RPMI8226 (cell line): ENCODE measurements at regions not wholly inside any gene's neighbourhood (a gene's known extent, or its start where the extent isn't known, plus 50 kb on each side); places are given as distances from the start of the nearest gene placed in this dataset.
"Not testable (repeated sequence)": the region's sequence is repeated elsewhere in the genome, so short reads cannot be mapped to it uniquely, and the experiment has no call there.

ENCODE experiments used
- DNase-seq: peaks from one replicate; pipeline ENCODE4 v3.0.0-alpha.2; 2015

DNA sequence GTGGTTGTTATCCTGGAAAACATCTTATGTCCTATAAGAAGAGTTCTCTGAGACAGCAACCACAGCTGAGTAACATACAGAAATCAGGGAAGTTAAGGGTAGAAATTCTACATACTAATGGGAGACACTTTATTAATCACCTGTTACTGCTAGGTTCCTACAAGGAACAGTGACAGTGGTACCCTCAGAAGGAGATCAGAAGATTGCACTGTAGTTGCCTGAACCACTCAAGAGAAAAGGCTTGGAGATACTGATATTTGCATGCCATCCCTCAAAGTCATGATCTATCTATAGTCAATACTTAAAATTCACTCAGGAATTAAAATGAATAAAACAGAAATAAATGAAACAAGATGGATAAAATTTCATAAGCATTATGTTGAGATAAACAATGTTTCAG lies 136.0 kb downstream of the LMLN start:
- no peak for DNase-seq

DNA sequence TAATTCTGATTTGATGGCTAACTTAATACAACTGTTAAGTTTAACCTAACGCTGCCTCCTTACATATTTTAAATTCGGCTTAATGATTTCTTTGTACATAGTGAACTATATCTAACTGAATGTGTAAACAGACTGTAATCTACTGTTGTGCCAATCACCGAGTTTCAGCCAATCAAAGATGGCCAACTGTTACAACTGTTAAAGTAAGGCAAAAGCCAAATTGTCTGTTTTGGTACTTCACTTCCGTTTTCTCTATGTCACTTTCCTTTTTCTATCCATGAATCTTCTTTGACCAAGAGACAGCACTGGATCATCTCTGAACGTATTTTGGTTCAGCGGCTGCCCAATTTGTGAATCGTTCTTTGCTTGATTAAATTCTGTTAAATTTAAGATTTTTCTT lies 137.0 kb downstream of the LMLN start:
- DNase-seq = no peak

DNA sequence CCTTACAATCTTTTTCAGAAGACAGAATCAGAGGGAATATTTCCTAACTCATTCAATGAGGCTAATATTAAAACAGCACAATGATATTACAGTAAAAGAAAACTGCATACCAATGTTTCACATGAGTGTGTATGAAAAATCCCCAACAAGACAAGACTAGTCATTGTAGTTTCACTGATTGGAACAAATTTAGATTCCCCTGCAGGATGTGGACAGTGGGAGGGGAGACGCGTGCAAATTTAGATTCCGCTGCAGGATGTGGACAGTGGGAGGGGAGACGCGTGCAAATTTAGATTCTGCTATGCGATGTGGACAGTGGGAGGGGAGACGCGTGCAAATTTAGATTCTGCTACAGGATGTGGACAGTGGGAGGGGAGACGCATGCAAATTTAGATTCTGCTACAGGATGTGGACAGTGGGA lies 138.7 kb downstream of the LMLN start:
- DNase-seq = not testable (repeated sequence)

DNA sequence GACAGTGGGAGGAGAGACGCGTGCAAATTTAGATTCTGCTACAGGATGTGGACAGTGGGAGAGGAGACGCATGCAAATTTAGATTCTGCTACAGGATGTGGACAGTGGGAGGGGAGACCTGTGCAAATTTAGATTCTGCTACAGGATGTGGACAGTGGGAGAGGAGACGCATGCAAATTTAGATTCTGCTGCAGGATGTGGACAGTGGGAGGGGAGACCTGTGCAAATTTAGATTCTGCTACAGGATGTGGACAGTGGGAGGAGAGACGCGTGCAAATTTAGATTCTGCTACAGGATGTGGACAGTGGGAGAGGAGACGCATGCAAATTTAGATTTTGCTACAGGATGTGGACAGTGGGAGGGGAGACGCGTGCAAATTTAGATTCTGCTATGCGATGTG lies 143.1 kb downstream of the LMLN start:
- not testable (repeated sequence) for DNase-seq

DNA sequence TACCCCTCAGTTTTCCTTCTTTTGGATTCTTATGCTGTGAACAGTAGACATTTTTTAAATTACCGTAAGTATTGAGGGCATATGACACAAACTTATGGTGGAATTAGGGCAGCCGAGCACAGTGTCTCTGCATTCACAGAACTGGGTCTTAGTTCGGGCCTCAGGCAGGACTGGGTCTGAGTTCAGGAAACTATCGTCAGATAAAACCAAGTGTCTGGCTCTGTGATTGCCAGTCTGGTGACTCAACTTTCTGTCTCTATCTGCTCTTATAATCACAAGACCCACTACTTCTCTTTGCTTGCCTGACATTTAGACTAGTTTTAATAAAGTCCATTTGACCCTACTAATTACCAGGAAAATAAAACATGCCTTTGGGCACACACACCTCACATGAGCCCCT lies 146.2 kb downstream of the LMLN start:
- no peak for DNase-seq

DNA sequence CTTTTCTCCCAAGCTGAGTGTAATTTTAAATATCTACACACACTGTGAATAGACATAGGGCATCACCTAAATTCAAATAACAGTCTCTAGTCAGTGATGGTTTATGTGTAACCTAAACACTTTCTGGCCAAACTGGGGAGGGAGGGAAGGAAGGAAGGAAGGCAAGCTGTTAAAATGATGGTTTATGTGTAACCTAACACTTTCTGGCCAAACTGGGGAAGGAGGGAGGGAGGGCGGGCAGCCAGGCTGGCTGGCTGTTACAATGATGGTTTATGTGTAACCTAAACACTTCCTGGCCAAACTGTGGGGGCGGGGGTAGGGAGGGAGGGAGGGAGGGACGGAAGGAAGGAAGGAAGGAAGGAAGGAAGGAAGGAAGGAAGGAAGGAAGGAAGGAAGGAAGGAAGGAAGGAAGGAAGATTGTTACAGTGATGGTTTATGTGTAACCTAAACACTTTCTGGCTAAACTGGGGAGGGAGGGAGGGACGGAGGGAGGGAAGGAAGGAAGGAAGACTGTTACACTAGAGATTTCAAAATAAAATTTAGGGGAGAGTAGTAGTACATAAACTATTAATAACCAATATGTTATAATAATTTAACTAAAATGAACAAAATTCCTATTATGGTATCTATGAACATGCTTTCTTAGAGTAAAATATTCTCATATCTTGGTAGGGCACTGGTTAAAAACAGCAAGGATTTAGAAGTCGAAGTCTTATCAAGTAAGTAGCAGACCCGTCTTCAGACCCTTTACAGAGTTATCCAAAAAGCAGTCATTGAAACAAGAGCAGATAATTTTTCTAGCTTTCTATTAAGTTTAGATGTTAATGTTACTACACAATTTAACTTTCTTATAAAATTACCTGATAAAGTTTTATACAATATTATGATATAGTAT lies 148.1 kb downstream of the LMLN start:
- no peak for DNase-seq

DNA sequence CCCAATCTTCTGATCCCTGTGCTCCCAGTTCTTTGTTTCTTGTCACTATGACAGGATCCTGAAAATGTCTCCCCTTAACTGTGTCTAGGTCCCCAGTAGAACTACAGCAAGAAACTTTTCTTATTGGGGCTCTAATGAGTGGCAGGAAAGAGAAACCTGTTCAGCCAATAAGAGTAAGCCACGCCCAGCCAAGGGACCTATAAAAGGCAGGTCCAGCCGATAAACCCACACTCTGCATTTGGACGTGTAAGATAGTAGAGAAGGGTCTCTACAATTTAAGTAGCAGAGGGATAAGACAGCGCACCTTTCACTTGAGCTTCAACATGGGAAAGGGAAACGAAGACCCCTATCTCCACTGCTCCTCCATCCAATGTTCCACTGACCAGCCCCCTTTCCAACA lies 149.9 kb downstream of the LMLN start:
- DNase-seq = no peak

DNA sequence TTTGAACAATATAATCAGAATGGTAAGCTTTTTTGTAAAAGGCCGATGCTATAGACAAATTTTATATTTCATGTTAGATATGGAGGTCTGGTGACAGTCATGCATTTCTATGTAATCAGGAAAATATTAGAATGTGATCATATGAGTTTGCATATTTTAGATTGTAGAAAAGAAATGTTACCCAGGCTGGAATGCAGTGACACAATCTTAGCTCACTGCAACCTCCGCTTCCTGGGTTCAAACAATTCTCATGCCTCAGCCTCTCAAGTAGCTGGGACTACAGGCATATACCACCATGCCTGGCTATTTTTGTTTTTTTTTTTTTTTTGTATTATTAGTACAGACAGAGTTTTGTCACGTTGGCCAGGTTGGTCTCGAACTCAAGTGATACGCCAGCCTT lies 152.0 kb downstream of the LMLN start:
- DNase-seq = no peak

DNA sequence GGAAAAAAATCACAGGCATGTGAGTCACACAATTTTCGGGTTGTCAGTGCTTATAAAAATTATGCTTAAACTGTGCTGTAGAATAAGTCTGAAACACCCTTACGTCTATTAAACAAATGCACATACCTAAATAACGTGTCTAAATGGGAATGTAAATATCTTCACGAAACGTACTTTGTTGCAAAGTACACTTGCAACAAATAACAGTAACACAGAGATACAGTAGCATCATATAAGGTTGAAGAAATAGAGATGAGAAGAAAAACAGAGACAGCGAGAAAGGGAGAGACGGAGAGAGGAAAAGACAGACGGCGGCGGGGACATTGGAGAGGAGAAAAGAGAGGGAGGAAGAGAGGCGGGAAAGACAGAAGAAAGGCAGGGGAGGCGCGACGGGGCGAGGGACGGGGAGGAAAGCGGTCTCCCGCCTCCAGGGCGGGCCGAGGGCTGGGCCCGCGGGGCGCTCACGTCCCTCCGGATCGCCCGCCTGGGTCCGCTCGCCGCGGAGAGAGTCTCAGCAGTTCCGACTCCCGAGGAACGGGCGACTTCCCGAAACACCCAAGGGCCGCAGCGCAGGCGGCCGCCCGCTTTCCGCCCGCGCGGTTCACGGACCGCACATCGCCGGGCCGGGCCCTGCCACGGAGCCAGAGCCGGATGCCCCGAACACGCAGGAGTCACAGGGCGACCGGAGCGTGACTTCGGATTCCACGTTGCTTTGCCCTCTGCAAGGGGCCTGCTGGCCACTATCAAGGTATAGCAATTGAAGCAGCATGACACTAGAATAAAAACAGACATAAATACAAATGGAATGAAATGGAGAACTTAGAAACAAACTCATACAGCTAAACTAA lies 153.4 kb downstream of the LMLN start:
- DNase-seq = no peak

DNA sequence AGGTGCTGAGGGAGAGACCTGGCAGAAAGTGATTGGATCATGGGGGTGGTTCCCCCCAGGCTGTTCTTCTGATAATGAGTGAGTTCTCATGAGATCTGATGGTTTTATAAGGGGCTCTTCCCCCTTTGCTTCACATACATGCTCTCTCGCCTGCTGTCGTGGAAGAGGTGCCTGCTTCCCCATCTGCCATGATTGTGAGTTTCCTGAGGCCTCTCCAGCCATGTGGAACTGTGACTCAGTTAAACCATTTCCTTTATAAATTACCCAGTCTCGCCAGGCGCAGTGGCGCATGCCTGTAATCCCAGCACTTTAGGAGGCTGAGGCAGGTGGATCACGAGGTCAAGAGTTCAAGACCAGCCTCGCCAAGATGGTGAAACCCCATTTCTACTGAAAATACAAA lies 154.5 kb downstream of the LMLN start:
- not testable (repeated sequence) for DNase-seq

DNA sequence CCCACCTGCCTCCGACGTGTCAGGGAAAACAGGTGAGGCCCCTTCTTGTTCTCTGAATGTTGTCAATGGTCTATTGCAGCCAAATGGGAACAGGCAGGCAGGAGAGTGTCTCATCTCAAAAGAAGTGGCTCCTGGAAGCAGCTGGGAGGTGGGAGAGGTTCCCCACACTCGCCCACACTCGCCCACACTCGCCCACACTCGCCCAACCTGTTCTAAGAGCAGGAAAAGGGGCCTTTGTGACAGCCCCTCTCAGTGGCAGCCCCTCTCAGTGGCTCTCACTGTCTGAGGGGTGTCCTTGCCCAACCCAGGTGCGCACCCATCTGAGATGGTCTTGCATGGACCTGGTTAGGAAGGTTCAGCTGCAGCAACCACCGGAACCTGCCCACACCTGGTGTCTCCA lies 162.2 kb downstream of the LMLN start:
- DNase-seq = not testable (repeated sequence)

DNA sequence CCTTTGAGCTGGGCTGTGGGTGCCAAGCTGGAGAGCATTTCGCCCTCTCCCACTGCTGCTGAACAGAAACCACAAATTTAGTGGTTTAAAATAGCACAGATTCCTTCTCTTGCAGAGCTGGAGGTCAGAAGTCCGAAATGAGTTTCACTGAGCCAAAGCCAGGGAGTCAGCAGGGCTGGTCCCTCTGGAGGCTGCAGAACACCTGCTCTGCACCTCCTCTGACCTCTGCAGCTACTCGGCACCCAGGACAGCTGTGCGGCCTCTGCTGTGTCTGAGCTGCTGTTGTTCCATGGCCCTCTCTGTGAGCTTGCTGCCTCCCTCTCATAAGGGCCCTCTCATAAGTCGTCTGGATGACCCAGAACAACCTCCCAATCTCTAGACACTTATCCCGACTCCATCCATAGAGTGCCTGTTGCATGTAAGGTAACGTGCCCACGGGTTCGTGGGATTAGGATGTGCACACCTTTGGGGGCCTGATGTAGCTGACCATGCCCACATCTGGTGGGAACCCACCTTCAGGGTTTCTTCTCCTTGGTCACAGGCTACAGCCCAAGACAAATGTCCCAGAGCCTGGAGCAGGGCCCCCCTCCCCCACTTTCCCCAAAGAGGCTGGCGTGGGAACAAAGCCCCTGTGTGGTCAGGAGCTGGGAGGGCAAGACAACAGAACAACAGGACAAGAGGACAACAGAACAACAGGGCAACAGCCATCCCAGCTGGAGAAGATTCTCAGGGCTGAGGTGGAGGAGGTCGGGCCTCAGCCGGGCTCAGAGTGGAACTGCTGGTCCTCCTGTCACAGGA lies 177.2 kb downstream of the LMLN start:
- DNase-seq = not testable (repeated sequence)

DNA sequence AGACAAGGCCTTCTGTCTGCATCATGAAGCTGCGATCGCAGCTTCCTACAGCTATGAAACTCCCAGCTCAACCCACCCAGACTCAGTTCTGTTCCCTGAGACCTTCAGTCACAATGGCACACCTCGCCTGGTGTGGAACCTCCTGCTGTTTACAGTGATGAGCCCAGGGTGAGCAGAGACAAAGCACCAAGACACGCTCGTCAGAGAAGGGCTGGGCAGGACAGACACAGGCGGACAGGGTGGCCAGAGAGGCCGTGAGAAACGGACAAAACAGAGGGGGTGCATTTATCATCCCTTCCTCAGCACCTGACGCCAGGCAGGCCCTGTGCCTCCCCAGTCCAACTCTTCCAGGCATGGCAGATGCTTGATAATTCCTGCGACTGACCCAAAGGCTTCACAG lies 178.2 kb downstream of the LMLN start:
- not testable (repeated sequence) for DNase-seq

DNA sequence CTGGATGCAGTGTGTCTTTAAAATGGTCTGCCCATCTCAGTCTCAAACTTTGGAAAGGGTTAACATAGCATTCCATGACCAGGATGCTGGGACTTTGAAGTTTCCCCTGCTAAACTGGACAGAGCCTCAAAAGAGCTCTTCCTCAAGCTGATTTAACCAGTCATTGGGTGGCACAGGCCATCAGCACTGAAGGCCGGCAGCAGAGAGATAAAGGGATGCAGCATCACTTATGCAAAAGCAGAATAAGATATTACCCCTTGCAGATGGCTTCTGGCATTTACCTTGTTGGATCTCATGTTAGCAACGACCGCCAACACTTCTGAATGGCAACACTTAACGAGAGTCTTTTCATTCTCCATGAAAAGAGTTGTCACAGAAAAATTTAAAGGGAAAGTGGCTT lies 179.0 kb downstream of the LMLN start:
- not testable (repeated sequence) for DNase-seq

DNA sequence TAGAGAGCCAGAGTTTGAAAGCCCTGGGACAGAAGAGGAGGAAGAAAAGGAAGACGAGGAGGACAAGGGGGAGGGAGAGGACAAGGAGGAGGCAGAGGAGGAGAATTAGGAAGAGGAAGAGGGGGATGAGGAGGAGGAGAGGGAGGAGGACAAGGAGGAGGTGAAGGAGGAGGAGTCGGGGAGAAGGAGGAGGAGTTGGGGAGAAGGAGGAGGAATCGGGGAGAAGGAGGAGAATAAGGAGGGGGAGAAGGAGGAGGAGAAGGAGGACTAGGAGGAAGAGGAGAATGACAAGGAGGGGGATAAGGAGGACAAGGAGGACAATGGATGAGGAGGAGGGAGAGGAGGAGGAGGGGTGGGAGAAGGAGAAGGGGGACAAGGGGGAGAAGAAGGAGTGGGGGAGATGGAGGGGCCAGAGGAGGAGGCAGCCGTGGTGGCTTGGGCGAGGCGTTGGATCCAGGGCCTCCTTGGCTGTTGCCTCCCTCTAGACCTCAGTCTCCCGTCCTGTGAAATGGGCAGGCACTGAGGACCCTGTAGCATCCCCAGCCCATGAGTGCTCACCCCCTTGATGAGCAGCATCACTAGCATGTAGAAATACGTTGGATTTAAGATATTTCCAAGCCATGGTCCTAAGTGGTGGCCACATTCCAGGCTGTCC lies 179.6 kb downstream of the LMLN start:
- not testable (repeated sequence) for DNase-seq

DNA sequence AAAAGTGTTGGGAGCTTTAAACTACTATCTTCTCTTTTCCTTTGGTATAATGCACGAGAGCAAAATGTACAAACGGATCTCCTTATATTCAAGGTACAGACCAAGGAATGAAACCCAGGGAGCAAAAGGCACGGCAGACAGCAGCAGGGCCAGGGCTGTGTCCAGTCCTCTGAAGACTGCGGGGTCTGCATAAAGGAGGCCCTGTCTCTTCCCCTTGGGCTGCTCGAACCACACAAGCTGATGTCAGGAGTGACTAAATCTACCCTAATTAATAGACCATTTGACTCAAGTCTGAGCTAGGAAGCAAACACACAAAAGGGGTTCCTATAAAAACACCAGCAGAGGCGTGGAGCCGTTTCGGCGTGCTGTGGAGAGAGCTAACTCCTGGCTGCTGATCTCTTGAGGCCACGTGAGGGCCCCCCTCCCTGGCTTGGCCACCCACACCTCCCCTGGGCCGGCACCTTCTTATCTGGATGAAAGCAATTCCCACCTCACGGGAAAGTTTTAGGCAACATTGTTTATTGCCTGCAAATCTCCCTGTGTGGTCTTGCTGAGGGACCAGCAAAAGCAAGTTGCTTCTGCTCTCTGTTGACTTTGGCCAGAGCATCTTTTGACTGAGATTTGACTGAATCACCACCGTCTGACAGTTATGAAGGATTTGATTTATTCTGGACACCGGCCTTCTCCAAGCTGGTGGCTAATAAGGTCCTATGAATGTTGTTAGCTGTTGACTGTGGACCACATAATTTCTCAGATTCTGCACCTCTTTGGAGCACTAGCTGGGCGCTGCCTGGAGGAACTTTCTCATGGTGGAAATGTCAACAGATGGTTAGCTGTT lies 183.5 kb downstream of the LMLN start:
- not testable (repeated sequence) for DNase-seq

DNA sequence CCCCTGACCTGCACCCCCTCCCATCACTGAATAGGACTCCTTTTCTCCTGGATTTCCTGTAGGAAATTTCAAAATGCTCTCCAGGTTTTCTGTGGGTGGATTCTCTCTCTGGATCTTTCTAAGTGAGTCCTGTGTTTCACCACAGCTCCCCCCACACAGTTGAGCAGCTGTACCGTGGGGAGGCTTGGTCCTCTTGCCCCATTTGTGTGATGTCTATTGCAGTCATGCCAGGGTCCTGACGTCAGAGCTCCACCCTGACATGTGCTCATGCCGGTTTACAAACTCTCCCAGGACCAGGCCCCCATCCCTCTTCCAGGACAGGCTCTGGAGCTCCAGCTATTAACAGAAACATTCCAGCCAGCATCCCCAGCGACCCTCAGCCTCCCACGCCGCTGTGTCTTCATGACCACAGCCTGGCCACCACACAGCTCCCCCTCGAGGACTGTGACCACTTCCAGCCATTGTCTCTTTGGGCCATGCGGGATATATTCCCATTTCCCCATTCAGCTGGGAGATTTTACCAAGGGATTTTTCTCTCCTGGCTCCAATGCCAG lies 185.3 kb downstream of the LMLN start:
- DNase-seq = not testable (repeated sequence)

DNA sequence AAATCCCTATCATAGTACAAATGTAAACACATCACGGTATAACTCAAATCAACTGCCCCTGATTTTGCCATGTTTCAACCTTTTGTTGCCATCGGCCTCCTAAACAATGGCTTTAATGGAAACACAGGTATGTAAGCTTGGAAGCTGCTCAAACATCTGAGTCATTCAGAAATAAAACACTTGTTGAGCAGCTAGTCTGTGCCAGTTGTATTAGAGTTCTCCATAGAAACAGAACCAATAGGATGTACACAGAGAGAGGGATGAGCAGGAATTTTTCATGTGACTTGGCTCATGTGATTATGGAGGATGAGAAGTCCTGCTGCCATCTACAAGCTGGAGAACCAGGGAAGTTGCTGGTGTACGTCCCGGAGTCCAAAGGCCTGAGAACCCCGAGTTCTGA lies 186.1 kb downstream of the LMLN start:
- not testable (repeated sequence) for DNase-seq

DNA sequence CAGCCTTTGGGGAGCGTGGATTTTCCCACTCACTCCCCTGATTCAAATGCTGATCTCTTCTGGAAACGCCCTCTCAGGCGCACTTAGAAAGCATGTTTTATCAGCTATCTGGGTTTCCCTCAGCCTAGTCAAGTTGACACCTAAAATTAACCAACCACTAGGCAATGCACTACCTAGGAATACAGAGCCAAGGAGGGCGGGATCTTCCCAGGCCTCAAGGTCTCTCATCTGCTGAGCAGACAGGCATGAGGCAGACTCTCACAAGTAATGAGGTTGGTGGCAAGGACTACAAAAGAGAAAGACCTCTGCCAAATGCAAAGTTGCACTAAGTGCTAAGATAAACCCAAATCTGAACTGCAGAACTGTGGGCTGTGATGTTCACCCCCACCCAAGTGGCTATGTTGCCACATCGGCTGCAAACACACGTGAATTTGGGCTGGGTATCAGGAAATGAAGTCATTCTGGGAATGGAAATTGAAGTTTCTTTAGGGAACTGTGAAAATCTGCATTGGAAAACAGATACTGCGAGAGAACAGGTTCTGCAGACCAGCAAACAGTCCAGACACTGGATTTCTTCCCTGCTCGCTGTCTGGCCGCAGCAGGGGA lies 186.6 kb downstream of the LMLN start:
- not testable (repeated sequence) for DNase-seq

DNA sequence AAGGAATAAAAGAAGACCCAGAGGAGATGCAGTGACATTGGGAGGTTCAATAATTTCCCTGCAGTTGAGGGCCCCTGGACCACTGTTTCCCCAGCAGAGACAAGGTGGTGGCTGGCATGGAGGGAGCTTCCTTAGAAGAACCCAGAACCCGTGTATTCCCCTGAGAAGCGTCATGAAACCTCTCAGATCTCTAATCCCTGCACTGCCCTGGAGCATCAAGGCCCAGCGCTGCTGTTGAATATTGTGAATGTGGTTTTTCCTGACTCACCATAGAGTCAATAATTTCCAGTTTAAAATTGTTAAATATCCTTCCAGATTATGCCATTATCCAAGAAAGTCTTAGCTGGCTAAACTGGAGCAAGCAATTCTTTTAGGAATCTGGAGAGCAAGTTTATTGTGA lies 187.2 kb downstream of the LMLN start:
- not testable (repeated sequence) for DNase-seq

DNA sequence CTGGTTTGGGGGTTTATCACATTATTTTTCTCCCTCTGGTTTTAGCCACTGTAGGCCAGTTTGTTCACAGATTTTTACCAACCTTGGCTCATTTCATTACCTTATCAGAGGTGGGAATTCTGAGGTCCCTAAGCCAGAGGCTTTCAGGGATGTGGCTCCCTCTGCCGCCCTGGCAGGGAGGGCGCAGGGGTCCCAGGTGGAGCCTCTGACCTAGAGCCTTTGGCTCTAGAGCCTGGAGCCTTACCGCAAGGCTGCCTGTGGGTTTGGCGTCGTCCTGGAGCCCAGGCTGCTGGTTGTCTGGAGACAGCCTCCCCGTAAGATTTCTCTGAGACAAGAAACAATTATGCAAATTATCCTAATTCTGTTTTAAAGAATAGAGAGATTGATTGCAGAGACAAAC lies 188.0 kb downstream of the LMLN start:
- not testable (repeated sequence) for DNase-seq
